Liver (tissue), 8 donors: ENCODE measurements at regions not wholly inside any gene's neighbourhood (a gene's known extent, or its start where the extent isn't known, plus 50 kb on each side); places are given as distances from the start of the nearest gene placed in this dataset.

Experiments
- DNase-seq: peaks from one replicate; pipeline ENCODE4 v3.0.0-alpha.2; 2017; ENCODE audit warnings: low spot score
- H3K27ac ChIP-seq, 2 donors: one replicate each; pipeline ENCODE4 v1.7.0; 2013; ENCODE audit warnings: inconsistent platforms in 2 of 2, low read length in 2 of 2, control low read depth in 1 of 2, low read depth in 1 of 2, mild to moderate bottlenecking in 1 of 2
- H3K27me3 ChIP-seq, 4 donors: one replicate each; pipeline versions ENCODE4 v1.6.1 to v1.7.0; 2013; ENCODE audit warnings: low read length in 3 of 4, inconsistent platforms in 1 of 4, mild to moderate bottlenecking in 1 of 4, moderate library complexity in 1 of 4; ENCODE audit not compliant: control insufficient read depth in 4 of 4, insufficient read depth in 4 of 4
- H3K36me3 ChIP-seq, 4 donors: one replicate each; pipeline versions ENCODE4 v1.6.1 to v1.7.0; 2013; ENCODE audit warnings: low read length in 3 of 4, mild to moderate bottlenecking in 3 of 4, low read depth in 1 of 4, moderate library complexity in 1 of 4; ENCODE audit not compliant: control insufficient read depth in 4 of 4, insufficient read depth in 3 of 4
- H3K4me1 ChIP-seq, 4 donors: one replicate each; pipeline versions ENCODE4 v1.6.1 to v1.7.0; 2013; ENCODE audit warnings: low read length in 3 of 4, mild to moderate bottlenecking in 3 of 4, moderate library complexity in 1 of 4; ENCODE audit not compliant: control insufficient read depth in 4 of 4, insufficient read depth in 4 of 4
- H3K4me3 ChIP-seq, 3 donors: one replicate each; pipeline versions ENCODE4 v1.6.1 to v1.7.0; 2013; ENCODE audit warnings: low read length in 3 of 3, control low read depth in 1 of 3, low read depth in 1 of 3, mild to moderate bottlenecking in 1 of 3
- H3K9ac ChIP-seq, 2 donors: one replicate each; pipeline ENCODE4 v1.7.0; 2013; ENCODE audit warnings: low read length in 2 of 2, mild to moderate bottlenecking in 2 of 2, moderate library complexity in 2 of 2, control low read depth in 1 of 2, low read depth in 1 of 2
- H3K9me3 ChIP-seq, 4 donors: one replicate each; pipeline versions ENCODE4 v1.6.1 to v1.7.0; 2013; ENCODE audit warnings: low read length in 3 of 4; ENCODE audit not compliant: control insufficient read depth in 4 of 4
- CTCF ChIP-seq: fragments of 150-350 bp; IDR thresholded peaks from 2 replicates; pipeline ENCODE4 v1.5.1; 2017; ENCODE audit warnings: improper control_type of control experiment, low read depth, low read length; ENCODE audit not compliant: missing input control
- EGR1 ChIP-seq, 2 donors: IDR thresholded peaks; 2 replicates each; pipeline ENCODE4 v1.6.1; 2016 to 2018; ENCODE audit warnings: antibody characterized with exemption in 2 of 2, low read depth in 2 of 2
- FOXA1 ChIP-seq: IDR thresholded peaks from 2 replicates; pipeline ENCODE4 v1.6.1; 2016; ENCODE audit warnings: antibody characterized with exemption
- GABPA ChIP-seq, 2 donors: IDR thresholded peaks in 1 of 2; conservative IDR thresholded peaks in 1 of 2; 2 replicates each; pipeline ENCODE4 v1.6.1; 2016; ENCODE audit warnings: antibody characterized with exemption in 2 of 2, mild to moderate bottlenecking in 1 of 2, moderate library complexity in 1 of 2
- HNF4A ChIP-seq, 2 donors: conservative IDR thresholded peaks; 2 replicates each; pipeline ENCODE4 v1.6.1; 2016; ENCODE audit warnings: antibody characterized with exemption in 2 of 2, mild to moderate bottlenecking in 2 of 2
- JUND ChIP-seq, 2 donors: IDR thresholded peaks; 2 replicates each; pipeline ENCODE4 v1.6.1; 2016; ENCODE audit warnings: antibody characterized with exemption in 2 of 2
- NR2F2 ChIP-seq: IDR thresholded peaks from 2 replicates; pipeline ENCODE4 v1.6.1; 2016; ENCODE audit warnings: antibody characterized with exemption
- RAD21 ChIP-seq, 2 donors: IDR thresholded peaks; 2 replicates each; pipeline ENCODE4 v1.6.1; 2016; ENCODE audit warnings: antibody characterized with exemption in 2 of 2, mild to moderate bottlenecking in 2 of 2
- REST ChIP-seq: IDR thresholded peaks from 2 replicates; pipeline ENCODE4 v1.6.1; 2016; ENCODE audit warnings: antibody characterized with exemption, mild to moderate bottlenecking
- RXRA ChIP-seq, 2 donors: IDR thresholded peaks; 2 replicates each; pipeline ENCODE4 v1.6.1; 2017 to 2018; ENCODE audit warnings: antibody characterized with exemption in 2 of 2, mild to moderate bottlenecking in 1 of 2
- SP1 ChIP-seq: IDR thresholded peaks from 2 replicates; pipeline ENCODE4 v1.6.1; 2018; ENCODE audit warnings: antibody characterized with exemption, mild to moderate bottlenecking
- TAF1 ChIP-seq: conservative IDR thresholded peaks from 2 replicates; pipeline ENCODE4 v1.6.1; 2016; ENCODE audit warnings: antibody characterized with exemption, mild to moderate bottlenecking
- YY1 ChIP-seq: IDR thresholded peaks from 2 replicates; pipeline ENCODE4 v1.6.1; 2016; ENCODE audit warnings: antibody characterized with exemption, mild to moderate bottlenecking
- WGBS: extraction: QIAGEN DNeasy Blood & Tissue Kit; methylation state at CpG from one replicate; pipeline ENCODE4 v1.1.7; 2013; 5-methylcytosine and 5-hydroxymethylcytosine counted together
- TF ChIP-seq, protein P1 (sequence below): IDR thresholded peaks from 2 replicates; pipeline ENCODE4 v1.6.1; 2016; ENCODE audit warnings: antibody characterized with exemption
- TF ChIP-seq, protein P2 (sequence below): IDR thresholded peaks from 2 replicates; pipeline ENCODE4 v1.6.1; 2016; ENCODE audit warnings: antibody characterized with exemption
- donor health status: healthy.
- donor health status: healthy.
- donor health status: healthy.
- donor health status: healthy.
- donor health status: healthy.

DNA sequence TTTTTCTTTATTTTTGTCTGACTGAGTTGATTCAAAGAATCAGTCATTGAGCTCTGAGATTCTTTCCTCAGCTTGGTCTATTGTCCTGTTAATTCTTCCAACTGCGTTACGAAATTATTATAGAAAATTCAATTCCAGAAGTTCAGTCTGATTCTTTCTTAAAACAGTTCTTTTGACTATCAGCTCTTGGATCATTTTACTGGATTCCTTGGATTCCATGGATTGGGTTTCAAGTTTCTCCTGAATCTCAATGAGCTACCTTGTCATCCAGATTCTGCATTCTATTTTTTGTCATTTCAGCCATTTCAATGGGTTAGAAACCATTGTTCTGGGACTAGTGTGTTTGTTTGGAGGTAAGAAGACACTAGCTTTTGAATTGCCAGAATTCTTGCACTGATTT is 169.3 kb downstream of the PCDH20 start:
- TF ChIP-seq JUND (IDR thresholded peaks at IDR 0.05) (no peak), RAD21 (IDR thresholded peaks at IDR 0.05) (no peak), SP1 (no peak), NR2F2 (no peak), GABPA (IDR thresholded peaks at IDR 0.05 in 1 of 2, conservative IDR thresholded peaks at IDR 0.05 in 1 of 2) (no peak), REST (no peak), HNF4A (conservative IDR thresholded peaks at IDR 0.05) (no peak), YY1 (no peak), CTCF (no peak), FOXA1 (no peak), RXRA (IDR thresholded peaks at IDR 0.05) (no peak), TAF1 (no peak)
- TF ChIP-seq, protein P1, sequence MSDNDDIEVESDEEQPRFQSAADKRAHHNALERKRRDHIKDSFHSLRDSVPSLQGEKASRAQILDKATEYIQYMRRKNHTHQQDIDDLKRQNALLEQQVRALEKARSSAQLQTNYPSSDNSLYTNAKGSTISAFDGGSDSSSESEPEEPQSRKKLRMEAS, result no peak
- TF ChIP-seq, protein P2, sequence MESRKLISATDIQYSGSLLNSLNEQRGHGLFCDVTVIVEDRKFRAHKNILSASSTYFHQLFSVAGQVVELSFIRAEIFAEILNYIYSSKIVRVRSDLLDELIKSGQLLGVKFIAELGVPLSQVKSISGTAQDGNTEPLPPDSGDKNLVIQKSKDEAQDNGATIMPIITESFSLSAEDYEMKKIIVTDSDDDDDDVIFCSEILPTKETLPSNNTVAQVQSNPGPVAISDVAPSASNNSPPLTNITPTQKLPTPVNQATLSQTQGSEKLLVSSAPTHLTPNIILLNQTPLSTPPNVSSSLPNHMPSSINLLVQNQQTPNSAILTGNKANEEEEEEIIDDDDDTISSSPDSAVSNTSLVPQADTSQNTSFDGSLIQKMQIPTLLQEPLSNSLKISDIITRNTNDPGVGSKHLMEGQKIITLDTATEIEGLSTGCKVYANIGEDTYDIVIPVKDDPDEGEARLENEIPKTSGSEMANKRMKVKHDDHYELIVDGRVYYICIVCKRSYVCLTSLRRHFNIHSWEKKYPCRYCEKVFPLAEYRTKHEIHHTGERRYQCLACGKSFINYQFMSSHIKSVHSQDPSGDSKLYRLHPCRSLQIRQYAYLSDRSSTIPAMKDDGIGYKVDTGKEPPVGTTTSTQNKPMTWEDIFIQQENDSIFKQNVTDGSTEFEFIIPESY, result no peak
- Histone ChIP-seq H3K4me1 (no peaks in the 10 kb centered on the region), H3K36me3 (no peaks in the 10 kb centered on the region), H3K9ac (no peak overlapping the region), H3K27ac (no peak overlapping the region), H3K27me3 (no peaks in the 10 kb centered on the region), H3K9me3 (peaks cover 0 to 1% (median 0%) of the 10 kb centered on the region in 4 donors), H3K4me3 (no peak overlapping the region)
- 95% methylated on average over 2 of the region's 2 CpGs for WGBS
- DNase-seq, result no peak

DNA sequence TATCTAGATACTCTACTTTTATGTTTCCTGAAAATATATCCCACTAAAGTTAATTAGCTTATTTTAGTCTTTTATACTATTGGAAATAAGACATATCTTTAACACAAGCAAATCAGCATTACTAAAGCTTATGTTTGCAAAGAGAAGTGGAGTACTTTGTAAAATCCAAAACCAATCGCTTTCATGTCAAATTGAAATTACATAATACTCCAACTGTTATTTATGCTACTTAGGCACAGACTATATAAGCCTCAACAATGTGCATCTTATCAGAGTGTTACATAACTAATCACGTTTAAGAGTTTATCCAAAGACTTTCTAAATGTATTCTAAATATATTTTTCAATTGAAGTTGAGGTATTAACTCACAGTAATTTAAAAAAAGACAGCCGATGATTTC is 200.0 kb downstream of the PCDH20 start:
- WGBS, result 62% methylated on average over 3 of the region's 3 CpGs
- no peaks in the 10 kb centered on the region for H3K27me3 ChIP-seq
- peaks cover 0 to 8% (median under 1%) of the 10 kb centered on the region in 4 donors for H3K9me3 ChIP-seq
- no peak overlapping the region for H3K27ac ChIP-seq
- no peak overlapping the region for H3K9ac ChIP-seq
- H3K36me3 ChIP-seq, result no peaks in the 10 kb centered on the region
- H3K4me1 ChIP-seq, result no peaks in the 10 kb centered on the region
- no peak for DNase-seq
- H3K4me3 ChIP-seq, result no peak overlapping the region
- TF ChIP-seq SP1 (no peak), YY1 (no peak), REST (no peak), RAD21 (IDR thresholded peaks at IDR 0.05) (no peak), EGR1 (IDR thresholded peaks at IDR 0.05; ENCODE audit: low read depth in 2 of 2) (no peak), JUND (IDR thresholded peaks at IDR 0.05) (no peak), TAF1 (no peak)
